SK-N-SH (cell line): ENCODE measurements at regions not wholly inside any gene's neighbourhood (a gene's known extent, or its start where the extent isn't known, plus 50 kb on each side); places are given as distances from the start of the nearest gene placed in this dataset.

Experiments used
- CTCF ChIA-PET: fragments of 300-600, 350-600 bp; formaldehyde crosslinking; extraction: SDS; loops from one replicate; lab custom pipeline; 2021; lab: Yijun Ruan, JAX
- POLR2A ChIA-PET: fragments of 350-600 bp; sonication (Branson Sonifier 250); formaldehyde crosslinking; extraction: SDS; loops from one replicate; lab custom pipeline; 2020; ENCODE audit warnings: antibody characterized with exemption, inconsistent platforms; lab: Yijun Ruan, JAX
- DNase-seq: peaks from one replicate; pipeline ENCODE4 v3.0.0; 2012
- H2AFZ ChIP-seq: fragments of 200-600 bp; sonication (generic); 2 replicates; pipeline ENCODE4 v1.8.1; 2016; ENCODE audit warnings: antibody characterized with exemption, mild to moderate bottlenecking, low read depth
- H3F3A ChIP-seq: fragments of 200-600 bp; sonication (generic); replicated peaks from 2 replicates; pipeline ENCODE3; 2016; ENCODE audit warnings: antibody characterized with exemption, mild to moderate bottlenecking; ENCODE audit not compliant: insufficient read depth
- H3K27ac ChIP-seq, 2 experiments: fragments of 200-500 bp in 1 of 2; fragments of 200-600 bp in 1 of 2; sonication (Bioruptor generic) in 1 of 2; sonication (generic), shearing (Covaris generic) in 1 of 2; 2 replicates each; pipeline versions ENCODE4 v1.5.1 to v1.6.1; 2014 to 2016; ENCODE audit warnings: low read depth in 2 of 2, inconsistent platforms in 1 of 2, low read length in 1 of 2, mild to moderate bottlenecking in 1 of 2, mixed read lengths in 1 of 2
- H3K27me3 ChIP-seq: fragments of 200-600 bp; sonication (generic), shearing (Covaris generic); 2 replicates; pipeline ENCODE4 v1.6.1; 2016; ENCODE audit warnings: mixed run types; ENCODE audit not compliant: insufficient read depth
- H3K36me3 ChIP-seq, 2 experiments: fragments of 200-500 bp in 1 of 2; fragments of 200-600 bp in 1 of 2; sonication (Bioruptor generic) in 1 of 2; sonication (generic) in 1 of 2; replicated peaks in 1 of 2; 2 replicates each; pipeline versions ENCODE3 to v1.5.1; 2014 to 2016; ENCODE audit warnings: low read length in 1 of 2, mild to moderate bottlenecking in 1 of 2; ENCODE audit not compliant: insufficient read depth in 2 of 2, control insufficient read depth in 1 of 2
- H3K4me1 ChIP-seq, 2 experiments: fragments of 200-500 bp in 1 of 2; fragments of 200-600 bp in 1 of 2; sonication (Bioruptor generic) in 1 of 2; sonication (generic), shearing (Covaris generic) in 1 of 2; 2 replicates each; pipeline versions ENCODE4 v1.5.1 to v1.6.1; 2014 to 2016; ENCODE audit warnings: low read depth in 1 of 2, low read length in 1 of 2, mixed run types in 1 of 2; ENCODE audit not compliant: insufficient read depth in 2 of 2, control insufficient read depth in 1 of 2
- H3K4me2 ChIP-seq: fragments of 200-600 bp; sonication (generic), shearing (Covaris generic); 2 replicates; pipeline ENCODE4 v1.6.1; 2017; ENCODE audit warnings: mixed run types
- H3K4me3 ChIP-seq, 2 experiments: fragments of 200-500 bp in 1 of 2; fragments of 200-600 bp in 1 of 2; sonication (Bioruptor generic) in 1 of 2; sonication (generic), shearing (Covaris generic) in 1 of 2; 2 replicates each; pipeline versions ENCODE4 v1.5.1 to v1.8.1; 2014 to 2016; ENCODE audit warnings: low read depth in 2 of 2, inconsistent platforms in 1 of 2, low read length in 1 of 2, mild to moderate bottlenecking in 1 of 2, mixed read lengths in 1 of 2, moderate library complexity in 1 of 2
- H3K79me2 ChIP-seq: fragments of 200-600 bp; sonication (generic); 2 replicates; pipeline ENCODE4 v1.8.1; 2017; ENCODE audit warnings: mild to moderate bottlenecking; ENCODE audit not compliant: insufficient read depth
- H3K9ac ChIP-seq: fragments of 200-600 bp; sonication (generic); 2 replicates; pipeline ENCODE4 v1.6.1; 2017; ENCODE audit warnings: mixed run types
- H3K9me2 ChIP-seq: fragments of 200-600 bp; sonication (generic); 2 replicates; pipeline ENCODE4 v1.6.1; 2017; ENCODE audit warnings: mixed run types
- H3K9me3 ChIP-seq: fragments of 200-600 bp; sonication (generic); 2 replicates; pipeline ENCODE4 v1.6.1; 2017; ENCODE audit warnings: mixed run types, mild to moderate bottlenecking, moderate library complexity
- H4K20me1 ChIP-seq: fragments of 200-600 bp; sonication (generic); 2 replicates; pipeline ENCODE4 v1.6.1; 2017; ENCODE audit warnings: mild to moderate bottlenecking, mixed run types; ENCODE audit not compliant: insufficient read depth
- CHD2 ChIP-seq: fragments of 150-350 bp; IDR thresholded peaks from 2 replicates; pipeline ENCODE4 v1.6.1; 2018; ENCODE audit warnings: low read length; ENCODE audit not compliant: partially characterized antibody
- ELF1 ChIP-seq: IDR thresholded peaks from 2 replicates; pipeline ENCODE4 v1.4.0; 2012
- EZH2phosphoT487 ChIP-seq: fragments of 200-600 bp; sonication (generic); IDR thresholded peaks from 2 replicates; pipeline ENCODE4 v1.6.1; 2017; ENCODE audit warnings: low read depth, mixed run types, mild to moderate bottlenecking, antibody characterized with exemption, moderate library complexity, borderline replicate concordance
- FOSL2 ChIP-seq: IDR thresholded peaks from 2 replicates; pipeline ENCODE4 v1.4.0; 2012; ENCODE audit warnings: low read depth, mild to moderate bottlenecking, moderate library complexity, borderline replicate concordance
- FOXM1 ChIP-seq: IDR thresholded peaks from 2 replicates; pipeline ENCODE4 v1.4.0; 2012; ENCODE audit warnings: low read depth, mild to moderate bottlenecking
- GABPA ChIP-seq: IDR thresholded peaks from 2 replicates; pipeline ENCODE4 v1.4.0; 2012; ENCODE audit warnings: low read depth, mild to moderate bottlenecking
- GATA2 ChIP-seq: sonication (generic); formaldehyde crosslinking; IDR thresholded peaks from 2 replicates; pipeline ENCODE4 v1.5.0; 2020; ENCODE audit warnings: mild to moderate bottlenecking, missing genetic modification reagents
- JUND ChIP-seq: IDR thresholded peaks from 2 replicates; pipeline ENCODE4 v1.4.0; 2012
- NFIC ChIP-seq: IDR thresholded peaks from 2 replicates; pipeline ENCODE4 v1.4.0; 2012; ENCODE audit warnings: borderline replicate concordance
- RAD21 ChIP-seq: IDR thresholded peaks from 2 replicates; pipeline ENCODE4 v1.6.1; 2012; ENCODE audit warnings: mild to moderate bottlenecking, low read length
- RCOR1 ChIP-seq: fragments of 150-350 bp; IDR thresholded peaks from 2 replicates; pipeline ENCODE4 v1.6.1; 2017; ENCODE audit warnings: antibody characterized with exemption, low read length
- RXRA ChIP-seq: IDR thresholded peaks from 2 replicates; pipeline ENCODE4 v1.4.0; 2012; ENCODE audit warnings: low read depth, mild to moderate bottlenecking, borderline replicate concordance
- SIN3A ChIP-seq: IDR thresholded peaks from 2 replicates; pipeline ENCODE4 v1.6.1; 2012; ENCODE audit warnings: low read depth, mild to moderate bottlenecking, low read length, moderate library complexity, borderline replicate concordance
- SMC3 ChIP-seq: IDR thresholded peaks from 2 replicates; pipeline ENCODE4 v1.6.1; 2012; ENCODE audit warnings: low read depth, low read length, improper control_type of control experiment
- WGBS: methylation state at CpG from one replicate; pipeline ENCODE4 v1.1.6; 2017; ENCODE audit warnings: low lambda C conversion rate; 5-methylcytosine and 5-hydroxymethylcytosine counted together
- TF ChIP-seq, protein P1 (sequence below): IDR thresholded peaks from 2 replicates; pipeline ENCODE4 v1.4.0; 2012; ENCODE audit warnings: low read depth, borderline replicate concordance
- TF ChIP-seq, protein P2 (sequence below): fragments of 150-350 bp; IDR thresholded peaks from 2 replicates; pipeline ENCODE4 v1.6.1; 2017; ENCODE audit warnings: antibody characterized with exemption, low read length, low read depth, borderline replicate concordance
- TF ChIP-seq, protein P3 (sequence below): fragments of 150-350 bp; IDR thresholded peaks from 2 replicates; pipeline ENCODE4 v1.6.1; 2016; ENCODE audit warnings: mild to moderate bottlenecking, low read depth, low read length

DNA sequence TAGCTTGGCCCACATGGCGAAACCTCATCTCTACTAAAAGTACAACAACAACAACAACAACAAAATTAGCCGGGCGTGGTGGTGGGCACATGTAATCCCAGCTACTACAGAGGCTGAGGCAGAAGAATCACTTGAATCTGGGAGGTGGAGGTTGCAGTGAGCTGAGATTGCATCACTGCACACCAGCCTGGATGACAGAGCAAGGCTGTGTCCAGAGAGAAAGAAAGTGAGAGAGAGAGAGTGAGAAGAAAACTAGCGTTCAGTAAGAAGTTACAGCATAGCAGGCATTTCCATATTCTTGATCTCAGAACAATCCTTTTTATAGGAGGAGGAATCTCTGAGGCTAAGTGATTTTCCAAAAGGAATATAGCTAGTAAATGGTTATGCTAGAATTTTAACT is 1076.1 kb downstream of the AGBL1 start (continued):
- TF ChIP-seq RCOR1 (no peak), GATA2 (CRISPR knock-in tag) (no peak), SIN3A (no peak), JUND (no peak), NFIC (no peak), GABPA (no peak)
- TF ChIP-seq, protein P1, sequence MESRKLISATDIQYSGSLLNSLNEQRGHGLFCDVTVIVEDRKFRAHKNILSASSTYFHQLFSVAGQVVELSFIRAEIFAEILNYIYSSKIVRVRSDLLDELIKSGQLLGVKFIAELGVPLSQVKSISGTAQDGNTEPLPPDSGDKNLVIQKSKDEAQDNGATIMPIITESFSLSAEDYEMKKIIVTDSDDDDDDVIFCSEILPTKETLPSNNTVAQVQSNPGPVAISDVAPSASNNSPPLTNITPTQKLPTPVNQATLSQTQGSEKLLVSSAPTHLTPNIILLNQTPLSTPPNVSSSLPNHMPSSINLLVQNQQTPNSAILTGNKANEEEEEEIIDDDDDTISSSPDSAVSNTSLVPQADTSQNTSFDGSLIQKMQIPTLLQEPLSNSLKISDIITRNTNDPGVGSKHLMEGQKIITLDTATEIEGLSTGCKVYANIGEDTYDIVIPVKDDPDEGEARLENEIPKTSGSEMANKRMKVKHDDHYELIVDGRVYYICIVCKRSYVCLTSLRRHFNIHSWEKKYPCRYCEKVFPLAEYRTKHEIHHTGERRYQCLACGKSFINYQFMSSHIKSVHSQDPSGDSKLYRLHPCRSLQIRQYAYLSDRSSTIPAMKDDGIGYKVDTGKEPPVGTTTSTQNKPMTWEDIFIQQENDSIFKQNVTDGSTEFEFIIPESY, result no peak

DNA sequence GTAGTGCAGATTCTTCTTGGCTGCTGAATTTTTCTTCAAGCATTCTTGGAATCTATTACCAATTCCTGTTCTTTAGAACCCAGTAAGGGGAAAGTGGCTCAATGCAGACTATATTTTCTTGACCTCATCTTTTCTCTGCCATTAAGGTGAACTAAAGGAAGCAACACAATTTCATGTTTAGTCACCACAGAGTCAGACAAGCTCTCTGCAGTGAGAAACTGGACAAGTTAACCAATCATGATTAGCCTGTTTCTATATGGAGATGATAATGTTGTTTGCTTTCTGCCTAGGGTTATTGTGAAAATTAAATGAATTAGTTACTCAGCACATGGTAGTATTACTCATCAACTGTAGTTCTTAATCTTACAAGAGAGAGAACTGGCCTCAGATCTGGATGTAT is 1075.1 kb downstream of the AGBL1 start:
- H3K27ac ChIP-seq, result no peak overlapping the region
- no peaks in the 10 kb centered on the region for H4K20me1 ChIP-seq
- no peak overlapping the region for H3K4me3 ChIP-seq
- POLR2A ChIA-PET, result no interaction called here
- CTCF ChIA-PET, result no interaction called here
- no peaks in the 10 kb centered on the region for H3F3A ChIP-seq
- H3K79me2 ChIP-seq, result no peaks in the 10 kb centered on the region
- H2AFZ ChIP-seq, result no peak overlapping the region
- no peak for DNase-seq
- H3K9ac ChIP-seq, result no peak overlapping the region
- H3K27me3 ChIP-seq, result no peaks in the 10 kb centered on the region
- no peaks in the 10 kb centered on the region for H3K9me3 ChIP-seq
- no peaks in the 10 kb centered on the region for H3K9me2 ChIP-seq
- no peak overlapping the region for H3K4me2 ChIP-seq
- TF ChIP-seq RXRA (no peak), FOSL2 (no peak), GATA2 (CRISPR knock-in tag) (no peak)
- TF ChIP-seq, protein P2, sequence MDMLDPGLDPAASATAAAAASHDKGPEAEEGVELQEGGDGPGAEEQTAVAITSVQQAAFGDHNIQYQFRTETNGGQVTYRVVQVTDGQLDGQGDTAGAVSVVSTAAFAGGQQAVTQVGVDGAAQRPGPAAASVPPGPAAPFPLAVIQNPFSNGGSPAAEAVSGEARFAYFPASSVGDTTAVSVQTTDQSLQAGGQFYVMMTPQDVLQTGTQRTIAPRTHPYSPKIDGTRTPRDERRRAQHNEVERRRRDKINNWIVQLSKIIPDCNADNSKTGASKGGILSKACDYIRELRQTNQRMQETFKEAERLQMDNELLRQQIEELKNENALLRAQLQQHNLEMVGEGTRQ, result no peak
- H3K4me1 ChIP-seq, result no peaks in the 10 kb centered on the region
- H3K36me3 ChIP-seq, result no peaks in the 10 kb centered on the region

GRCh38 chr15:87151202-87151748 is 1071.6 kb downstream of the AGBL1 start:
- Histone ChIP-seq H3K9me2 (no peaks in the 10 kb centered on the region), H4K20me1 (no peaks in the 10 kb centered on the region), H3K4me2 (no peak overlapping the region), H3K9me3 (no peaks in the 10 kb centered on the region), H3K36me3 (no peaks in the 10 kb centered on the region), H3K79me2 (no peaks in the 10 kb centered on the region), H3K27me3 (no peaks in the 10 kb centered on the region), H3K27ac (no peak overlapping the region), H3K4me3 (no peak overlapping the region), H2AFZ (no peak overlapping the region), H3F3A (no peaks in the 10 kb centered on the region), H3K9ac (no peak overlapping the region), H3K4me1 (no peaks in the 10 kb centered on the region)
- TF ChIP-seq, protein P3, sequence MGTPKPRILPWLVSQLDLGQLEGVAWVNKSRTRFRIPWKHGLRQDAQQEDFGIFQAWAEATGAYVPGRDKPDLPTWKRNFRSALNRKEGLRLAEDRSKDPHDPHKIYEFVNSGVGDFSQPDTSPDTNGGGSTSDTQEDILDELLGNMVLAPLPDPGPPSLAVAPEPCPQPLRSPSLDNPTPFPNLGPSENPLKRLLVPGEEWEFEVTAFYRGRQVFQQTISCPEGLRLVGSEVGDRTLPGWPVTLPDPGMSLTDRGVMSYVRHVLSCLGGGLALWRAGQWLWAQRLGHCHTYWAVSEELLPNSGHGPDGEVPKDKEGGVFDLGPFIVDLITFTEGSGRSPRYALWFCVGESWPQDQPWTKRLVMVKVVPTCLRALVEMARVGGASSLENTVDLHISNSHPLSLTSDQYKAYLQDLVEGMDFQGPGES, result no peak
- TF ChIP-seq ELF1 (no peak), FOXM1 (no peak), CHD2 (no peak), RAD21 (no peak), EZH2phosphoT487 (no peak), NFIC (no peak), SMC3 (no peak), FOSL2 (no peak)
- TF ChIP-seq, protein P1, result no peak
- ChIA-PET CTCF (interaction anchor here (0.7 kb wide), 1 partner anchor 10 kb away, joined by 4 read pairs; no protein-coding TSS in a partner anchor), POLR2A (no interaction called here)
- no peak for DNase-seq
- WGBS, result 58% methylated on average over 2 of the region's 2 CpGs
